Loucy (cell line): ENCODE measurements at regions not wholly inside any gene's neighbourhood (a gene's known extent, or its start where the extent isn't known, plus 50 kb on each side); places are given as distances from the start of the nearest gene placed in this dataset.

Experiments used
- H2AFZ ChIP-seq: fragments of 200-600 bp; sonication (generic); 2 replicates; pipeline ENCODE4 v1.6.0; 2016; ENCODE audit warnings: antibody characterized with exemption, mild to moderate bottlenecking, low read length, moderate library complexity
- H3F3A ChIP-seq: fragments of 200-600 bp; 2 replicates; pipeline ENCODE4 v1.6.0; 2016; ENCODE audit warnings: antibody characterized with exemption, low read depth, mild to moderate bottlenecking
- H3K27me3 ChIP-seq: fragments of 200-600 bp; sonication (generic); 2 replicates; pipeline ENCODE4 v1.6.1; 2014; ENCODE audit warnings: low read length, mild to moderate bottlenecking; ENCODE audit not compliant: insufficient read depth, poor library complexity, severe bottlenecking
- H3K36me3 ChIP-seq: fragments of 200-600 bp; sonication (generic); 2 replicates; pipeline ENCODE4 v1.6.1; 2016; ENCODE audit warnings: low read length; ENCODE audit not compliant: insufficient read depth
- H3K4me1 ChIP-seq: fragments of 200-600 bp; sonication (generic); 2 replicates; pipeline ENCODE4 v1.5.1; 2014; ENCODE audit warnings: low read length, mild to moderate bottlenecking; ENCODE audit not compliant: insufficient read depth, poor library complexity, severe bottlenecking
- H3K4me2 ChIP-seq: fragments of 200-600 bp; sonication (generic); 2 replicates; pipeline ENCODE4 v1.6.0; 2014; ENCODE audit warnings: antibody characterized with exemption, low read length, low read depth, mild to moderate bottlenecking; ENCODE audit not compliant: poor library complexity, severe bottlenecking
- H3K4me3 ChIP-seq: fragments of 200-600 bp; sonication (generic); 2 replicates; pipeline ENCODE4 v1.5.1; 2014; ENCODE audit warnings: low read length, mild to moderate bottlenecking, mixed read lengths; ENCODE audit not compliant: poor library complexity, severe bottlenecking
- H3K79me2 ChIP-seq: fragments of 200-600 bp; sonication (generic); 2 replicates; pipeline ENCODE4 v1.6.1; 2014; ENCODE audit warnings: low read length; ENCODE audit not compliant: insufficient read depth
- H3K9ac ChIP-seq: fragments of 200-600 bp; sonication (generic); 2 replicates; pipeline ENCODE4 v1.6.0; 2014; ENCODE audit warnings: mild to moderate bottlenecking, low read depth, low read length, moderate library complexity; ENCODE audit not compliant: poor library complexity, severe bottlenecking
- H3K9me2 ChIP-seq: fragments of 200-600 bp; sonication (generic); replicated peaks from 2 replicates; pipeline ENCODE4 v1.6.1; 2016; ENCODE audit warnings: low read depth, low read length, mixed read lengths
- H3K9me3 ChIP-seq: fragments of 200-600 bp; sonication (generic); 2 replicates; pipeline ENCODE4 v1.6.1; 2014; ENCODE audit warnings: mild to moderate bottlenecking, antibody characterized with exemption, low read length, low read depth; ENCODE audit not compliant: insufficient read depth
- H4K20me1 ChIP-seq: fragments of 200-600 bp; sonication (generic); 2 replicates; pipeline ENCODE4 v1.6.0; 2014; ENCODE audit warnings: antibody characterized with exemption, low read length, mild to moderate bottlenecking; ENCODE audit not compliant: insufficient read depth, poor library complexity, severe bottlenecking
- CTCF ChIP-seq: fragments of 200-600 bp; sonication (generic); conservative IDR thresholded peaks from 2 replicates; pipeline ENCODE4 v1.5.1; 2014; ENCODE audit warnings: mild to moderate bottlenecking, antibody characterized with exemption, low read length
- EZH2phosphoT487 ChIP-seq: fragments of 200-600 bp; IDR thresholded peaks from 2 replicates; pipeline ENCODE4 v1.6.1; 2018; ENCODE audit warnings: antibody characterized with exemption, mild to moderate bottlenecking, moderate library complexity, borderline replicate concordance

GRCh38 chr17:34456121-34456520 lies 93.1 kb upstream of the CCL1 start:
- TF ChIP-seq CTCF = no peak
- no peak for TF ChIP-seq EZH2phosphoT487
- H3K9ac ChIP-seq = no peak overlapping the region
- H3K9me3 ChIP-seq = no peaks in the 10 kb centered on the region
- H3F3A ChIP-seq = no peaks in the 10 kb centered on the region
- H3K36me3 ChIP-seq = no peaks in the 10 kb centered on the region
- no peak overlapping the region for H3K4me3 ChIP-seq
- no peaks in the 10 kb centered on the region for H3K27me3 ChIP-seq
- H2AFZ ChIP-seq = no peak overlapping the region
- no peaks in the 10 kb centered on the region for H4K20me1 ChIP-seq
- H3K4me1 ChIP-seq = no peaks in the 10 kb centered on the region
- no peaks in the 10 kb centered on the region for H3K9me2 ChIP-seq
- H3K79me2 ChIP-seq = no peaks in the 10 kb centered on the region
- H3K4me2 ChIP-seq = no peak overlapping the region

GRCh38 chr17:34452769-34453168 lies 89.7 kb upstream of the CCL1 start:
- no peaks in the 10 kb centered on the region for H3K79me2 ChIP-seq
- no peak overlapping the region for H2AFZ ChIP-seq
- H3K27me3 ChIP-seq = no peaks in the 10 kb centered on the region
- no peak overlapping the region for H3K4me2 ChIP-seq
- no peaks in the 10 kb centered on the region for H3K36me3 ChIP-seq
- no peaks in the 10 kb centered on the region for H3K9me3 ChIP-seq
- H4K20me1 ChIP-seq = no peaks in the 10 kb centered on the region
- H3K4me1 ChIP-seq = no peaks in the 10 kb centered on the region
- TF ChIP-seq EZH2phosphoT487 (no peak), CTCF (no peak)
- H3K9me2 ChIP-seq = no peaks in the 10 kb centered on the region
- no peak overlapping the region for H3K4me3 ChIP-seq
- H3F3A ChIP-seq = no peaks in the 10 kb centered on the region
- H3K9ac ChIP-seq = no peak overlapping the region

- Histone ChIP-seq H3K79me2 (no peaks in the 10 kb centered on the region), H3K4me3 (no peak overlapping the region)
- TF ChIP-seq EZH2phosphoT487 (no peak), CTCF (no peak)
Observed at GRCh38 chr17:34451313-34451712, 88.3 kb upstream of the CCL1 start.

More at GRCh38 chr17:34451313-34451712, 88.3 kb upstream of the CCL1 start:
- H3K4me1 ChIP-seq = no peaks in the 10 kb centered on the region
- no peaks in the 10 kb centered on the region for H3K36me3 ChIP-seq
- H3F3A ChIP-seq = no peaks in the 10 kb centered on the region
- no peaks in the 10 kb centered on the region for H3K9me2 ChIP-seq
- no peaks in the 10 kb centered on the region for H3K9me3 ChIP-seq
- H3K4me2 ChIP-seq = no peak overlapping the region
- no peaks in the 10 kb centered on the region for H4K20me1 ChIP-seq
- no peak overlapping the region for H3K9ac ChIP-seq
- no peak overlapping the region for H2AFZ ChIP-seq
- H3K27me3 ChIP-seq = no peaks in the 10 kb centered on the region
